ENCODE measurements at regions not wholly inside any gene's neighbourhood (a gene's known extent, or its start where the extent isn't known, plus 50 kb on each side); places are given as distances from the start of the nearest gene placed in this dataset.

GRCh38 chr2:41716497-41716896 is 331.3 kb upstream of the PKDCC start:
- DNase-seq: no peak
- Histone ChIP-seq H3K27ac (peak overlapping the region in 1 of 2 donors; percentile 39), H3K36me3 (no peaks in the 10 kb centered on the region), H3K27me3 (no peaks in the 10 kb centered on the region), H3K9me3 (no peaks in the 10 kb centered on the region), H3K4me3 (no peak overlapping the region), H3K4me1 (no peaks in the 10 kb centered on the region)
- no peak for TF ChIP-seq POLR2A (IDR thresholded peaks at IDR 0.05)
- TF ChIP-seq, protein P1, sequence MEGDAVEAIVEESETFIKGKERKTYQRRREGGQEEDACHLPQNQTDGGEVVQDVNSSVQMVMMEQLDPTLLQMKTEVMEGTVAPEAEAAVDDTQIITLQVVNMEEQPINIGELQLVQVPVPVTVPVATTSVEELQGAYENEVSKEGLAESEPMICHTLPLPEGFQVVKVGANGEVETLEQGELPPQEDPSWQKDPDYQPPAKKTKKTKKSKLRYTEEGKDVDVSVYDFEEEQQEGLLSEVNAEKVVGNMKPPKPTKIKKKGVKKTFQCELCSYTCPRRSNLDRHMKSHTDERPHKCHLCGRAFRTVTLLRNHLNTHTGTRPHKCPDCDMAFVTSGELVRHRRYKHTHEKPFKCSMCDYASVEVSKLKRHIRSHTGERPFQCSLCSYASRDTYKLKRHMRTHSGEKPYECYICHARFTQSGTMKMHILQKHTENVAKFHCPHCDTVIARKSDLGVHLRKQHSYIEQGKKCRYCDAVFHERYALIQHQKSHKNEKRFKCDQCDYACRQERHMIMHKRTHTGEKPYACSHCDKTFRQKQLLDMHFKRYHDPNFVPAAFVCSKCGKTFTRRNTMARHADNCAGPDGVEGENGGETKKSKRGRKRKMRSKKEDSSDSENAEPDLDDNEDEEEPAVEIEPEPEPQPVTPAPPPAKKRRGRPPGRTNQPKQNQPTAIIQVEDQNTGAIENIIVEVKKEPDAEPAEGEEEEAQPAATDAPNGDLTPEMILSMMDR (IDR thresholded peaks at IDR 0.05): no peak
- intact Hi-C loops (cut with DNase I; ENCODE audit: low total_unique reads): no loop called here

DNA sequence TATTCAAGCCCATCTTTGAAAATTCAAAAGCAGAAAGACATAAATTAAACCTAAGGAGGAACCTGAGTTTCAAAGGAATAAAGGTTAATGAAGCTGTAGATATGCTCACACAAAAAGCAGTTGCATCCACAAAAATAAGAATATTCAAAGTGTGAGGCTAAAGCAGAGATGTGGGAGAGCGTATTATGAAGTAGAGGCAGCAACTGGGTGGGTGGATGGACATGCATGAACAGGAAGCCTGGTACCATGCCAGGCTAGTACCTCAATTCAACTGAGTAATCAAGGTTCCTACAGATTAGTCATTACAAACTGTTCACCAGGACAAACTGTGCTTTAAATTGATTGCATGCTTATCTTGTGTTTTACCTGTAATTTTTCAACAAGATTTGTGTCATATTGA is 330.0 kb upstream of the PKDCC start:
- H3K4me3 ChIP-seq: no peak overlapping the region
- H3K36me3 ChIP-seq: no peaks in the 10 kb centered on the region
- DNase-seq: no peak
- no peak overlapping the region for H3K27ac ChIP-seq
- H3K9me3 ChIP-seq: no peaks in the 10 kb centered on the region
- H3K4me1 ChIP-seq: no peaks in the 10 kb centered on the region
- no peak for TF ChIP-seq POLR2A (IDR thresholded peaks at IDR 0.05)
- TF ChIP-seq, protein P1 (IDR thresholded peaks at IDR 0.05): no peak
- H3K27me3 ChIP-seq: no peaks in the 10 kb centered on the region
- intact Hi-C loops (cut with DNase I; ENCODE audit: low total_unique reads): no loop called here

GRCh38 chr2:41718705-41719104 is 329.1 kb upstream of the PKDCC start:
- H3K4me3 ChIP-seq: no peak overlapping the region
- TF ChIP-seq, protein P1 (IDR thresholded peaks at IDR 0.05): no peak
- no peak for TF ChIP-seq POLR2A (IDR thresholded peaks at IDR 0.05)

GRCh38 chr2:41719756-41720155 is 328.1 kb upstream of the PKDCC start:
- TF ChIP-seq, protein P1 (IDR thresholded peaks at IDR 0.05): no peak
- TF ChIP-seq POLR2A (IDR thresholded peaks at IDR 0.05): no peak
- H3K27ac ChIP-seq: peak overlapping the region; percentile 60 to 71
- H3K36me3 ChIP-seq: no peaks in the 10 kb centered on the region
- H3K9me3 ChIP-seq: no peaks in the 10 kb centered on the region
- no peak for DNase-seq
- H3K27me3 ChIP-seq: no peaks in the 10 kb centered on the region
- no peaks in the 10 kb centered on the region for H3K4me1 ChIP-seq
- no peak overlapping the region for H3K4me3 ChIP-seq
- intact Hi-C loops (cut with DNase I; ENCODE audit: low total_unique reads): no loop called here

More at GRCh38 chr2:41718705-41719104, 329.1 kb upstream of the PKDCC start:
- DNase-seq: no peak
- Histone ChIP-seq H3K27me3 (no peaks in the 10 kb centered on the region), H3K36me3 (no peaks in the 10 kb centered on the region), H3K4me1 (no peaks in the 10 kb centered on the region), H3K27ac (no peak overlapping the region), H3K9me3 (no peaks in the 10 kb centered on the region)
- intact Hi-C loops (cut with DNase I; ENCODE audit: low total_unique reads): no loop called here

GRCh38 chr2:41720331-41721251 is 327.2 kb upstream of the PKDCC start:
- H3K27ac ChIP-seq: peak overlapping the region; percentile 60 to 71
- intact Hi-C loops (cut with DNase I; ENCODE audit: low total_unique reads): no loop called here
- TF ChIP-seq, protein P1 (IDR thresholded peaks at IDR 0.05): no peak
- TF ChIP-seq POLR2A (IDR thresholded peaks at IDR 0.05): no peak
- H3K4me3 ChIP-seq: peak overlapping the region; percentile 13 to 25
- H3K4me1 ChIP-seq: no peaks in the 10 kb centered on the region
- no peak for DNase-seq
- H3K27me3 ChIP-seq: no peaks in the 10 kb centered on the region
- H3K9me3 ChIP-seq: no peaks in the 10 kb centered on the region
- H3K36me3 ChIP-seq: no peaks in the 10 kb centered on the region

Data from uterus (tissue), 3 donors.